Epithelial cell of proximal tubule (primary cell): ENCODE measurements at regions not wholly inside any gene's neighbourhood (a gene's known extent, or its start where the extent isn't known, plus 50 kb on each side); places are given as distances from the start of the nearest gene placed in this dataset.

Experiments
- DNase-seq: peaks from one replicate; pipeline ENCODE4 v3.0.0-alpha.2; 2011; ENCODE audit warnings: low read depth
- H3K4me3 ChIP-seq: 2 replicates; pipeline ENCODE4 v1.5.1; 2011; ENCODE audit warnings: low read depth, mild to moderate bottlenecking, low read length
- CTCF ChIP-seq: conservative IDR thresholded peaks from 2 replicates; pipeline ENCODE4 v1.5.1; 2012; ENCODE audit warnings: low read depth, mild to moderate bottlenecking, low read length

- no peak overlapping the region for H3K4me3 ChIP-seq
- no peak for DNase-seq
- no peak for TF ChIP-seq CTCF
Observed at GRCh38 chr12:67750513-67751183, 102.1 kb downstream of the DYRK2 start.

GRCh38 chr12:67751381-67751928 lies 102.9 kb downstream of the DYRK2 start:
- no peak overlapping the region for H3K4me3 ChIP-seq
- no peak for DNase-seq
- TF ChIP-seq CTCF: no peak

DNA sequence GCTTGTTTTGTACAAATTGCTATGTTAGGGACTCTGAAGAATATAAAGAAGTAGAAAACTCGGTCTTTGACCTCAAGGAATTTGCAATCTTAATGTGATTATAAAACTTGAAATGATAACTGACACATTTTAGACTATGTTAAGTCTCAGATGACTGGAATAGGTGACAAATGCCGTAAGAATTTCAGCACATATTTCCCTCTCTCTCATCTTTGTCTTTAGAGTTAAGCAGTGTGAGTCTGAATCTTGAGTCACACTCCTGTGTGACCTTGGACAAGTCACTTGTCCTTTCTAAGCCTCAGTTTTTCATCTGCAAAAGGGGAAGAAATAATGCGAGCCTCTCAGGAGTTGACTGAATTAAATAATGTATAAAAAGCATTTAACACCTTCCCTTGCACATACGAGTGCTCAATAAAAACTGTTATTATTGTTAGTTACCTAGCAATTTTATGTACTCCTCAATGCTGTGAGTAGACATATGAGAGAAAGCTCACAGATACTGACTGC lies 103.7 kb downstream of the DYRK2 start:
- TF ChIP-seq CTCF: no peak
- DNase-seq: no peak
- no peak overlapping the region for H3K4me3 ChIP-seq

- DNase-seq: no peak
- no peak for TF ChIP-seq CTCF
- H3K4me3 ChIP-seq: no peak overlapping the region
Observed at GRCh38 chr12:67754933-67755697, 106.6 kb downstream of the DYRK2 start.

DNA sequence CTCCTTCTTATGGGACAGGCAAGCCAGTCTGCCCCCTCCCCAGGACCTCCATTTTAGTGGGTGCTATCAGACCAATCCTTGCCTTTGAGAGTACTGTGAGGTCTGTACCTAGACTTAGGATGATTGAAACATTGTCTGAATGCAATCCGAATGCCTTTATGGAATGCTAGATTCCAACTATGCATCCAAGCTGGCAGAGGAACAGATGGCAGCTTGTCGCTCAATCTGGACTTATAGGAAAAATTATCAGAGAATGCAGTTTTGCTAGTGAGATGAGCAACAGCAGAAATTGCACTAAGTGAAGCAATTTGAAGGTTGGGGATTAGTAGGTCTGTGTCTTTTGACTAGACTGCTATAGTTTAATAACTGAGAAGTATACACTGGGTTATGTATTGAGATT lies 109.1 kb downstream of the DYRK2 start:
- no peak for DNase-seq
- no peak overlapping the region for H3K4me3 ChIP-seq
- TF ChIP-seq CTCF: no peak

DNA sequence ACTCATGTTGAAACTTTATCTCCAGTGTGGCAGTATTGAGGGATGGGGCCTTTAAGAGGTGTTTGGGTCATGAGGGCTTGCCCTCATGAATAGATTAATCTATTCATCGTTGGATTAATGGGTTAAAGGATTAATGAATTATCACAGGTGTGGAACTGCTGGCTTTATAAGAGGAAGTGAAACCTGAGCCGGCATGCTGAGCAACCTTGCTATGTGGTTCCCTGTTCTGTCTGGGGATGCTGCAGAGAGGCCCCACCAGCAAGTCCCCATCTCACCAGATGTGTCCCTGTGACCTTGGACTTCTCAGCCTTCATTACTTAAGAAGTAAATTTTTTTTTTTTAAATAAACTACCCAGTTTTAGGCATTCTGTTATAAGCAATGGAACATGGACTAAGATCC lies 109.6 kb downstream of the DYRK2 start:
- H3K4me3 ChIP-seq: no peak overlapping the region
- TF ChIP-seq CTCF: no peak
- no peak for DNase-seq
